Gastroesophageal sphincter (tissue), 3 donors: ENCODE measurements at regions not wholly inside any gene's neighbourhood (a gene's known extent, or its start where the extent isn't known, plus 50 kb on each side); places are given as distances from the start of the nearest gene placed in this dataset.

Experiments used
- EP300 ChIP-seq: sonication (generic); formaldehyde crosslinking; IDR thresholded peaks from one replicate; pipeline ENCODE4 v1.6.1; 2017; ENCODE audit warnings: antibody characterized with exemption, mild to moderate bottlenecking
- POLR2A ChIP-seq, 2 donors: fragments of 450-650 bp; IDR thresholded peaks; one replicate each; pipeline ENCODE4 v1.6.1; 2017; ENCODE audit warnings: antibody characterized with exemption in 2 of 2, mild to moderate bottlenecking in 2 of 2, moderate library complexity in 1 of 2
- POLR2AphosphoS5 ChIP-seq: sonication (generic); formaldehyde crosslinking; IDR thresholded peaks from one replicate; pipeline ENCODE4 v1.6.1; 2017; ENCODE audit warnings: antibody characterized with exemption
- TF ChIP-seq, protein P1 (sequence below), 4 experiments: fragments of 200-600 bp in 2 of 4; fragments of 450-650 bp in 2 of 4; sonication (generic) in 1 of 4; IDR thresholded peaks; one replicate each; pipeline ENCODE4 v1.5.1; 2017 to 2019; ENCODE audit warnings: antibody characterized with exemption in 4 of 4, mild to moderate bottlenecking in 2 of 4, moderate library complexity in 2 of 4

DNA sequence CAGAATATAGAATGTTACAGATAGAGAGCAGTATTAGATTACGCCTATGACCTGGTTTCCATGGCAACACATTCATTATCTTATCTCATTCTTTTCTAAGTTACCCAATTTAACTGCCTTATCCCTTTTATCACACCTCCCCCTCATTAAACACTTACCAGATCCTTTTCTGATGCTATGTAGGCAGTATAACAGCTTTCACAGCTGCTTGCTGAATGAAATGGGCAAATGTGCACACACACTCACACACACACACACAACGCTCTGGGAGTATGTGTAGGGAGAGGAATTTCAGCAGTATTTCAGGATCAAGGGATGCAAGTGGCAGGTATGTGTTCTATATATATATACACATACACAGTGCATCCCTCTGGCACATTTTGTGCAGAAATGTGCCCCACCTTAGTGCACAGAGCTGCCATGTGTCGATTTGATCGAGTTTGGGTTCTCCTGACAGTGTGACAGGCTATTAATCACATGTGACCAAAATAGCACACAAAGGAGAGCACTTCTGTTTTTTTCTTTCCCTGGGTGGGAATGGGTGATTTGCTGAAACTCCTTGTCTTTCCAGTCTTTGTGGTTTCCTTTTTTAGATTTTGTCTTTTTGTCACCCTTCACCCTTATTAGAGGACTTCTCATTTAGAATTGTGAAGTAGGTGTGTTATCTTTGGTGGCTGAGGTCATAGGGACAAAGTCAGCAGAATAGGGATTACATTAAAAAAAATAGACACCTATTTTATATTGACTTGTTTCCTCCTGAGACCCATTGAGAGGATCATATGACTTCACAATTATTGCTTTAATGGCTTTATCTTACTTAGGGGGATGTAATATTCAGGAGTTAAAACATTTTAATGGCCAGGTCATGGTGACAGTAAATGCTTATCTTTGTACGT, 553.7 kb downstream of the PDCD6IP start:
- TF ChIP-seq, protein P1, sequence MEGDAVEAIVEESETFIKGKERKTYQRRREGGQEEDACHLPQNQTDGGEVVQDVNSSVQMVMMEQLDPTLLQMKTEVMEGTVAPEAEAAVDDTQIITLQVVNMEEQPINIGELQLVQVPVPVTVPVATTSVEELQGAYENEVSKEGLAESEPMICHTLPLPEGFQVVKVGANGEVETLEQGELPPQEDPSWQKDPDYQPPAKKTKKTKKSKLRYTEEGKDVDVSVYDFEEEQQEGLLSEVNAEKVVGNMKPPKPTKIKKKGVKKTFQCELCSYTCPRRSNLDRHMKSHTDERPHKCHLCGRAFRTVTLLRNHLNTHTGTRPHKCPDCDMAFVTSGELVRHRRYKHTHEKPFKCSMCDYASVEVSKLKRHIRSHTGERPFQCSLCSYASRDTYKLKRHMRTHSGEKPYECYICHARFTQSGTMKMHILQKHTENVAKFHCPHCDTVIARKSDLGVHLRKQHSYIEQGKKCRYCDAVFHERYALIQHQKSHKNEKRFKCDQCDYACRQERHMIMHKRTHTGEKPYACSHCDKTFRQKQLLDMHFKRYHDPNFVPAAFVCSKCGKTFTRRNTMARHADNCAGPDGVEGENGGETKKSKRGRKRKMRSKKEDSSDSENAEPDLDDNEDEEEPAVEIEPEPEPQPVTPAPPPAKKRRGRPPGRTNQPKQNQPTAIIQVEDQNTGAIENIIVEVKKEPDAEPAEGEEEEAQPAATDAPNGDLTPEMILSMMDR (IDR thresholded peaks at IDR 0.05) = no peak
- TF ChIP-seq POLR2AphosphoS5 = no peak
- TF ChIP-seq POLR2A (IDR thresholded peaks at IDR 0.05) = no peak
- no peak for TF ChIP-seq EP300
